ENCODE measurements at regions not wholly inside any gene's neighbourhood (a gene's known extent, or its start where the extent isn't known, plus 50 kb on each side); places are given as distances from the start of the nearest gene placed in this dataset.

GRCh38 chr5:143739746-143740145 lies 72.2 kb upstream of the HMHB1 start:
- BruUV-seq (replicated peaks): no TSS peak
- H3K9me3 ChIP-seq (ENCODE audit: low read depth, low read length, poor library complexity, severe bottlenecking): no peaks in the 10 kb centered on the region
- ChIA-PET CTCF (no interaction called here), POLR2A (ENCODE audit: low non-redundant PET) (no interaction called here)
- intact Hi-C loops (cut with micrococcal nuclease; ENCODE audit: unreplicated experiment): no loop called here
- no peak overlapping the region for H3K27ac ChIP-seq (ENCODE audit: low read depth, low read length, poor library complexity, severe bottlenecking)
- no peak for TF ChIP-seq EZH2 (IDR thresholded peaks at IDR 0.05; ENCODE audit: borderline replicate concordance, low read depth, low read length, poor library complexity, severe bottlenecking)
- TF ChIP-seq, protein P1, sequence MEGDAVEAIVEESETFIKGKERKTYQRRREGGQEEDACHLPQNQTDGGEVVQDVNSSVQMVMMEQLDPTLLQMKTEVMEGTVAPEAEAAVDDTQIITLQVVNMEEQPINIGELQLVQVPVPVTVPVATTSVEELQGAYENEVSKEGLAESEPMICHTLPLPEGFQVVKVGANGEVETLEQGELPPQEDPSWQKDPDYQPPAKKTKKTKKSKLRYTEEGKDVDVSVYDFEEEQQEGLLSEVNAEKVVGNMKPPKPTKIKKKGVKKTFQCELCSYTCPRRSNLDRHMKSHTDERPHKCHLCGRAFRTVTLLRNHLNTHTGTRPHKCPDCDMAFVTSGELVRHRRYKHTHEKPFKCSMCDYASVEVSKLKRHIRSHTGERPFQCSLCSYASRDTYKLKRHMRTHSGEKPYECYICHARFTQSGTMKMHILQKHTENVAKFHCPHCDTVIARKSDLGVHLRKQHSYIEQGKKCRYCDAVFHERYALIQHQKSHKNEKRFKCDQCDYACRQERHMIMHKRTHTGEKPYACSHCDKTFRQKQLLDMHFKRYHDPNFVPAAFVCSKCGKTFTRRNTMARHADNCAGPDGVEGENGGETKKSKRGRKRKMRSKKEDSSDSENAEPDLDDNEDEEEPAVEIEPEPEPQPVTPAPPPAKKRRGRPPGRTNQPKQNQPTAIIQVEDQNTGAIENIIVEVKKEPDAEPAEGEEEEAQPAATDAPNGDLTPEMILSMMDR (conservative IDR thresholded peaks at IDR 0.05; ENCODE audit: low read depth, low read length): no peak
- H3K4me1 ChIP-seq (ENCODE audit: insufficient read depth, low read length, poor library complexity, severe bottlenecking): no peaks in the 10 kb centered on the region
- no peak for DNase-seq (ENCODE audit: low spot score)
- H3K4me3 ChIP-seq (ENCODE audit: low read depth, low read length, poor library complexity, severe bottlenecking): no peak overlapping the region
- H3K27me3 ChIP-seq (replicated peaks; ENCODE audit: insufficient read depth, low read depth, low read length, poor library complexity): no peaks in the 10 kb centered on the region
- no peaks in the 10 kb centered on the region for H3K36me3 ChIP-seq (ENCODE audit: insufficient read depth, low read length, poor library complexity, severe bottlenecking)

- intact Hi-C loops (cut with micrococcal nuclease; ENCODE audit: unreplicated experiment): no loop called here
- BruUV-seq (replicated peaks): no TSS peak
- no peak overlapping the region for H3K27ac ChIP-seq (ENCODE audit: low read depth, low read length, poor library complexity, severe bottlenecking)
- TF ChIP-seq, protein P1 (conservative IDR thresholded peaks at IDR 0.05; ENCODE audit: low read depth, low read length): no peak
- no peak for TF ChIP-seq EZH2 (IDR thresholded peaks at IDR 0.05; ENCODE audit: borderline replicate concordance, low read depth, low read length, poor library complexity, severe bottlenecking)
- no peaks in the 10 kb centered on the region for H3K4me1 ChIP-seq (ENCODE audit: insufficient read depth, low read length, poor library complexity, severe bottlenecking)
- no peaks in the 10 kb centered on the region for H3K36me3 ChIP-seq (ENCODE audit: insufficient read depth, low read length, poor library complexity, severe bottlenecking)
- H3K27me3 ChIP-seq (replicated peaks; ENCODE audit: insufficient read depth, low read depth, low read length, poor library complexity): no peaks in the 10 kb centered on the region
- DNase-seq (ENCODE audit: low spot score): no peak
- H3K4me3 ChIP-seq (ENCODE audit: low read depth, low read length, poor library complexity, severe bottlenecking): no peak overlapping the region
- ChIA-PET CTCF (no interaction called here), POLR2A (ENCODE audit: low non-redundant PET) (no interaction called here)
- no peaks in the 10 kb centered on the region for H3K9me3 ChIP-seq (ENCODE audit: low read depth, low read length, poor library complexity, severe bottlenecking)
Observed at GRCh38 chr5:143738417-143739401, 73.3 kb upstream of the HMHB1 start.

- no peak for TF ChIP-seq EZH2 (IDR thresholded peaks at IDR 0.05; ENCODE audit: borderline replicate concordance, low read depth, low read length, poor library complexity, severe bottlenecking)
- TF ChIP-seq, protein P1 (conservative IDR thresholded peaks at IDR 0.05; ENCODE audit: low read depth, low read length): no peak
- Histone ChIP-seq H3K4me3 (ENCODE audit: low read depth, low read length, poor library complexity, severe bottlenecking) (no peak overlapping the region), H3K36me3 (ENCODE audit: insufficient read depth, low read length, poor library complexity, severe bottlenecking) (no peaks in the 10 kb centered on the region), H3K4me1 (ENCODE audit: insufficient read depth, low read length, poor library complexity, severe bottlenecking) (no peaks in the 10 kb centered on the region), H3K27ac (ENCODE audit: low read depth, low read length, poor library complexity, severe bottlenecking) (no peak overlapping the region), H3K9me3 (ENCODE audit: low read depth, low read length, poor library complexity, severe bottlenecking) (no peaks in the 10 kb centered on the region), H3K27me3 (replicated peaks; ENCODE audit: insufficient read depth, low read depth, low read length, poor library complexity) (no peaks in the 10 kb centered on the region)
- BruUV-seq (replicated peaks): no TSS peak
- ChIA-PET POLR2A (ENCODE audit: low non-redundant PET) (no interaction called here), CTCF (no interaction called here)
- no peak for DNase-seq (ENCODE audit: low spot score)
- intact Hi-C loops (cut with micrococcal nuclease; ENCODE audit: unreplicated experiment): no loop called here
Observed at GRCh38 chr5:143737062-143737461, 74.9 kb upstream of the HMHB1 start.
